HuH-7 (cell line): ENCODE measurements at regions not wholly inside any gene's neighbourhood (a gene's known extent, or its start where the extent isn't known, plus 50 kb on each side); places are given as distances from the start of the nearest gene placed in this dataset.
"Not testable (repeated sequence)": the region's sequence is repeated elsewhere in the genome, so short reads cannot be mapped to it uniquely, and the experiment has no call there.

ENCODE experiments used
- DNase-seq: peaks from one replicate; pipeline ENCODE4 v3.0.0; 2011; ENCODE audit warnings: low spot score

GRCh38 chr4:60655356-60655755 is 544.8 kb upstream of the ADGRL3 start:
- no peak for DNase-seq

GRCh38 chr4:60656171-60656570 is 544.0 kb upstream of the ADGRL3 start:
- no peak for DNase-seq

DNA sequence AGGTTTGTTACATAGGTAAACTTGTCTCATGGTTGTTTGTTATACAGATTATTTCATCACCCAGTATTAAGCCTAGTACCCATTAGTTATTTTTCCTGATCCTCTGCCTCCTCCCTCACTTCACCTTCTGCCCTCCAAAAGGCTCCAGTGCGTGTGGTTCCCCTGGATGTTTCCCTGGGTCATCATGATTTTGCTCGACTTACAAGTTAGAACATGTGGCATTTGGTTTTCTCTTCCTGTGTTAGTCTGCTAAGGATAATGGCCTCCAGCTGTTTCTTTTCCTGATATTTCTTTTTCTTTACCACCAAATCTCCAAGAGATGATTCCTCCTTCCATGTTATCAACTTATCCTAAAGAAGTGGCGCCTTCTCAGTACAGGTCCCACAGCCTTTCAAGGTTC is 543.1 kb upstream of the ADGRL3 start:
- DNase-seq = no peak

- no peak for DNase-seq
Measured at GRCh38 chr4:60657807-60658206, 542.3 kb upstream of the ADGRL3 start.

GRCh38 chr4:60663769-60664168 is 536.4 kb upstream of the ADGRL3 start:
- no peak for DNase-seq

DNA sequence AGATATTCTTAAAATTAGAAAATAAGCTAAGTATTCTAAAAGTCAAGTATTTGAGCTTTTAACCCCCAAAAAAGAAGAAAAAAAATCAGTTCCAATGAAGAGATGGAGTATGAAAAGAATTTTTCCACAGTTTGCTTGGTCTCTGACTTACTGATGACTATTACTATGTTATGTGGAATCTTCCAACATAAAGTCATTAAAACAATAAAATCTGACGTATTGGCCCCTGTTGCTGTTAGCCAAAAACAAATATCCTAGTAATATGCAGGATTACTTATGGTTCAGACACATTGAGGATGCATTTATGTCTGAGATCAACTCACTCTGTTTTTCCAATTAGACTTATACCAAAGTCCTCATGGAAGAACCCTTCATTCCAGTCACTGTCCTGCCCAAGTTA is 517.2 kb upstream of the ADGRL3 start:
- no peak for DNase-seq

- DNase-seq = no peak
Measured at GRCh38 chr4:60683357-60683756, 516.8 kb upstream of the ADGRL3 start.

DNA sequence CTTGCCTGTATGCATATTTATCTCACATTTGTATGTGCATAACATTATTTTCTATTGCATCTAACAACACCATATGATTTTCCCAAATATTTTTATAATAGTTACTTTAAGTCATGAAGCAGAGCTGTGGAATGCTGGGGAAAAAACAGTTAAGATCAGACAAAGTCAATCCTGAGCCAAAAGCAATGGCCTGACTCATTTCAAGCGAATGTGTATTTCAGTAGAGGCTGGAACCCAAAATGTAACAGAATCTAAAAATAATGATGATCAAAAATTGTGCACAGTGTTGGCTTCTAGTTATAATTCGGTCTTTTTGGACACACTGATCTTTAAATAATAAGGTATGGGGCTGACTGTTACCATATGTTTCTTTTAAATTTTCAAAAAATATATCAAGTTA is 516.2 kb upstream of the ADGRL3 start:
- DNase-seq = no peak

DNA sequence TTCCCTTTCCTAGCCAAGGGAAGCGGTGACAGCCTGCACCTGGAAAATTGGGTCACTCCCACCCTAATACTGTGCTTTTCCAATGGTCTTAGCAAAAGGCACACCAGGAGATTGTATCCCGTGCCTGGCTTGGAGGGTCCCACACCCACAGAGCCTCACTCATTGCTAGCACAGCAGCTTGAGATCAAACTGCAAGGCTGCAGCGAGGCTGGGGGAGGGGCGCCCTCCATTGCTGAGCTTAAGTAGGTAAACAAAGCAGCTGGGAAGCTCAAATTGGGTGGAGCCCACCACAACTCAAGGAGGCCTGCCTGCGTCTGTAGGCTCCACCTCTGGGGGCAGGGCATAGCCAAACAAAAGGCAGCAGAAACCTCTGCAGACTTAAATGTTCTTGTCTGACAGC is 504.1 kb upstream of the ADGRL3 start:
- DNase-seq = not testable (repeated sequence)

- DNase-seq = no peak
Measured at GRCh38 chr4:60709061-60709460, 491.1 kb upstream of the ADGRL3 start.

DNA sequence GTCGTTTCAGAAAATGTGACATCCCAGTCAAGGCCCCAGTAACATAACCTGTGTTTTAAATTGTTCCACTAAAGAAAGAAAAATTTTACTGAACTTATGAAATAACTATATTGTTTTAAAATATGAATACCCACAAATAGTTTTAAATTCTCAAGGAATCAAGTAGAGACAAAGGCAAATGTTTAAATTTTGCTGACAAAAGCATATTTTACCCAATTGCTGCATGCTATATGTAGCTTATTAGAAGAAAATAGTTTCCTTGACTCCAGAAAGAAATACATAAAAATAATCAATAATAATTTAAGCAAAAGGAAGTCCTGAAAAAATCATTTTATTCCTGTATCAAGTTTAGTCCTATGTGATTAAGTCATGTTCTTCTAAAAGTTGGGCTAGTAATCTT is 481.3 kb upstream of the ADGRL3 start:
- no peak for DNase-seq

GRCh38 chr4:60721685-60722084 is 478.4 kb upstream of the ADGRL3 start:
- no peak for DNase-seq

DNA sequence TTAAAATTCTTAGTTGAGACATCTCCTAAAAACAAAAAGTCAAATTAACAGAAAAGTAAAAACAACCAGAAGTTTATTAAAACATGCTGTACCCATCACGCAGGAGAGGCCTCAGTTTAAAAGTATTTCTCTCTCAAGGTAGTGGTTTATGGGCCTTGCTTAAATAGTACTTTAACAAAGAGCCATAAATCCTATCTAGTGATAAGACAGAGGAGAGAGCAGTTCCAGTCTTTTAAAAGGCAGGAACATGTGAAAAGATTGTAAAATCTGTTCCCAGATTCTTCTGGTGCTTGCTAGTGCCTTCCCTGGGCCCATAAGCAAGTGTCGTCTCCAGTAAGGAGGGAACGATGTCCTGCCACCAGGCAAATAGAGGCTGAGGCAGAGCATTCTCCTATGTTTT is 476.3 kb upstream of the ADGRL3 start:
- no peak for DNase-seq

GRCh38 chr4:60724623-60725022 is 475.5 kb upstream of the ADGRL3 start:
- DNase-seq = no peak

DNA sequence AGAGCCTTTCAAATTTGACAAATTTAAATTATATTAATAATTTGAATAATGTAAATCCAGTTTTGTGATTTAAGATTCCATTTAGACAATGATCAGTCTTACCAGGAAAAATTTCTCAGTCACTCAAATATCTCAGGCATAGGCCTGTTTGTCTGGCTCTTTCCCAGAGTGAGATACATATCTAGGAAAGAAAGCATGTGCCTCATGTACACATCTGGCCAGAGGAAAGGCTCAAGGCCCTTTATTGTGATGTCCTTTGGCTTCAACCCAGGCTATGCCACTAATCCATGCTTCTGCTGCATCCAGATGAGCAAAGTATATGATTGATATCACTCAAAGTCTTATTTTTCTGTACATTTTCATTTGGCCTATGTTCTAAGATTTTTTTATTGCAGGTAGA is 473.3 kb upstream of the ADGRL3 start:
- DNase-seq = no peak

DNA sequence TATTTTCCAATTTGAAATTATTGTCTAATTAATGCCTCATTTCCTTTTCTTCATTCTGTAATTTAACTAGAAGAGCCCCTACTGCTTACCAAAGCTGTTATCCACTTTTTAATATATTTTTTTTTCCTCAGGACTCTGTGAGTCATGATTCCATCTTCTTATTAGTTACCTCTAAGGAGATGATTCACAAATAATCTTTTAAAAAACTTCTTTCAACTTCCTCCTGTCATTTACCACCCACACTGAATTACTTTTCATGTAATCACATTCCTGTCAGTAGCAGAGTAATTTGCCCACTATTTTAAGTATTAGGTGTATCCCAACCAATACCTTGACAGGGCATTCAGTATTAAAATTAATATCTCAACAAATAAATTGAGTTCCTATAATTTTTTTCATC is 470.9 kb upstream of the ADGRL3 start:
- no peak for DNase-seq

DNA sequence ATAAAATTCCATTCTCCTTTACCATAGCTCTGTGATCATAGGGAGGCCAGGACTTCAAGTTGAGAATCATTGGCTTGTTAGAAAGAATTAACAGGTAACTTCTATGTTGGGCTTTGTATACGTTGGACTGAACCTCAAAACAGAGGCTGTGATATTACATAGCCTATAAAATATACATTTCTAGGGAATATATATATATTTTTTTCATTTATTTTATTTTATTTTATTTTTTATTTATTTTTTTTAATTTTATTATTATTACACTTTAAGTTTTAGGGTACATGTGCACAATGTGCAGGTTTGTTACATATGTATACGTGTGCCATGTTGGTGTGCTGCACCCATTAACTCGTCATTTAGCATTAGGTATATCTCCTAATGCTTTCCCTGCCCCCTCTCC is 470.4 kb upstream of the ADGRL3 start:
- DNase-seq = not testable (repeated sequence)

- no peak for DNase-seq
Measured at GRCh38 chr4:60737858-60738257, 462.3 kb upstream of the ADGRL3 start.

- no peak for DNase-seq
Measured at GRCh38 chr4:60743654-60744053, 456.5 kb upstream of the ADGRL3 start.

DNA sequence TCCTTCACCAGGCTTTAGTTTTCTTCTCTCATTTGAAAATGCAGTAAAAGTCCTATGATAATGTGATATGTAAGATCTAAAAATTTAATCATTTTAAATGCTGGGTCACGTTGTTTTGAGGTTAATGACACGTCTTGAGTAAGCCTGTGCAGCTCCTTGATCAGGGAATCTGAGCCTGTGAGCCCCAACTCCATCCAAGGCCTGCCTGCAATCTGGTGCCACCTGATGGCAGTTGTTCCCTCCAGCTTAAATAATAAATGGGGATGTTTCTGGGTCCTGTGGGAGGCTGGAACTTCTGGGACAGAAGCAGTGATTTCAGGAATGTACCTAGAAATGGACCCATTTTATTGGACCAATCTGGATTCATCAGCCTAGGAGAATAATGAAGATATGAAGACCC is 455.4 kb upstream of the ADGRL3 start:
- DNase-seq = no peak

- DNase-seq = no peak
Measured at GRCh38 chr4:60745800-60746571, 454.1 kb upstream of the ADGRL3 start.

DNA sequence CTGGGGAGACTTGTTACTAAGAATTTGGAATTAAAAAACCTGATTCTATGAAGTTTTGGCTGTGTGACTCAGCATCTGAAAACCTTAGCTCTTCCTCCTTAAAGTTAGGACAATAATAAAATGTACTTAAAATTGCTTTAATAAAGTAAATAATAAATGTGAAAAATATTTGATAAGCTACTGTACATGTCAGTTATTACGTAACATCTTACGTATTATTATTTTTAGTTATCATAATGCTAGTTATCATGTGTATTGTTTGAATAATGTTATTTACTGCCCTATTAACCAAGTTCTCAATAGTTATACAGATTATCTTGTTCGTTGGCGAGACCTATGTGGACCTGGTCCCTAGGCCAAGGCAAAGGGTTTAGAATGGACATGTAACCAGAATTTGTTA is 449.2 kb upstream of the ADGRL3 start:
- no peak for DNase-seq

GRCh38 chr4:60757986-60758680 is 442.0 kb upstream of the ADGRL3 start:
- no peak for DNase-seq
